Caco-2 (cell line): ENCODE measurements at regions not wholly inside any gene's neighbourhood (a gene's known extent, or its start where the extent isn't known, plus 50 kb on each side); places are given as distances from the start of the nearest gene placed in this dataset.
A peak's percentile ranks its signal among the peaks of the same experiment; 100 is the strongest.

Experiments
- BruUV-seq: library from RNA; stranded (reverse); fragments of 400-500 nt; replicated peaks from 2 replicates; lab custom pipeline; 2021; lab: Mats Ljungman, UMichigan
- CTCF ChIA-PET: fragments of 300-600 bp; sonication (Branson Sonifier 250); formaldehyde crosslinking; loops from one replicate; lab custom pipeline; 2022; ENCODE audit warnings: antibody characterized with exemption; lab: Charles Lee
- POLR2A ChIA-PET: fragments of 300-600 bp; sonication (Branson Sonifier 250); formaldehyde crosslinking; loops from one replicate; lab custom pipeline; 2022; ENCODE audit warnings: antibody characterized with exemption; lab: Charles Lee
- DNase-seq, 2 experiments: peaks; one replicate each; pipeline versions ENCODE4 v3.0.0 to v3.0.0-alpha.2; 2020 to 2022
- H3K27me3 ChIP-seq: replicated peaks from 2 replicates; pipeline ENCODE4 v1.6.0; 2011; ENCODE audit warnings: low read length; ENCODE audit not compliant: control insufficient read depth, insufficient read depth
- H3K36me3 ChIP-seq: 2 replicates; pipeline ENCODE4 v1.5.1; 2011; ENCODE audit warnings: low read length; ENCODE audit not compliant: control insufficient read depth, insufficient read depth
- H3K4me1 ChIP-seq: fragments of 250-450 bp; sonication (Bioruptor Pico); 2 replicates; pipeline ENCODE4 v1.5.1; 2020; ENCODE audit warnings: mild to moderate bottlenecking
- H3K4me3 ChIP-seq: 2 replicates; pipeline ENCODE4 v1.5.1; 2011; ENCODE audit warnings: low read depth, mild to moderate bottlenecking, control low read depth, low read length
- H3K9me3 ChIP-seq: fragments of 250-450 bp; sonication (Bioruptor Pico); 2 replicates; pipeline ENCODE4 v1.5.1; 2020; ENCODE audit warnings: mild to moderate bottlenecking, moderate library complexity
- H3K27ac Mint-ChIP-seq: one replicate; pipeline ENCODE4 v1.8.0; 2022; ENCODE audit warnings: mixed read lengths; ENCODE audit not compliant: unreplicated experiment
- H3K27me3 Mint-ChIP-seq: one replicate; pipeline ENCODE4 v1.8.0; 2022; ENCODE audit warnings: mixed read lengths; ENCODE audit not compliant: insufficient read depth, unreplicated experiment
- H3K36me3 Mint-ChIP-seq: one replicate; pipeline ENCODE4 v1.8.0; 2022; ENCODE audit warnings: mild to moderate bottlenecking, mixed read lengths; ENCODE audit not compliant: insufficient read depth, unreplicated experiment
- H3K4me1 Mint-ChIP-seq: one replicate; pipeline ENCODE4 v1.8.0; 2022; ENCODE audit warnings: low read depth, mixed read lengths; ENCODE audit not compliant: unreplicated experiment
- H3K4me3 Mint-ChIP-seq: one replicate; pipeline ENCODE4 v1.8.0; 2022; ENCODE audit warnings: mild to moderate bottlenecking, moderate library complexity, mixed read lengths; ENCODE audit not compliant: unreplicated experiment
- H3K9me3 Mint-ChIP-seq: one replicate; pipeline ENCODE4 v1.8.0; 2022; ENCODE audit warnings: mixed read lengths; ENCODE audit not compliant: unreplicated experiment
- intact Hi-C: fragments of 100-400 bp; cut with micrococcal nuclease; formaldehyde crosslinking; loops from one replicate; pipeline ENCODE4 v1.10.0; 2022; ENCODE audit not compliant: unreplicated experiment
- TF ChIP-seq, protein P1 (sequence below), 2 experiments: fragments of 200-600 bp in 1 of 2; IDR thresholded peaks; 1 replicate in 1 of 2; 2 replicates in 1 of 2; pipeline versions ENCODE4 v1.5.1 to v1.8.0; 2011 to 2022; ENCODE audit warnings: antibody characterized with exemption in 1 of 2, control low read depth in 1 of 2, inconsistent platforms in 1 of 2, low read depth in 1 of 2, low read length in 1 of 2, mild to moderate bottlenecking in 1 of 2, moderate library complexity in 1 of 2; ENCODE audit not compliant: insufficient read depth in 1 of 2, severe bottlenecking in 1 of 2, unreplicated experiment in 1 of 2

DNA sequence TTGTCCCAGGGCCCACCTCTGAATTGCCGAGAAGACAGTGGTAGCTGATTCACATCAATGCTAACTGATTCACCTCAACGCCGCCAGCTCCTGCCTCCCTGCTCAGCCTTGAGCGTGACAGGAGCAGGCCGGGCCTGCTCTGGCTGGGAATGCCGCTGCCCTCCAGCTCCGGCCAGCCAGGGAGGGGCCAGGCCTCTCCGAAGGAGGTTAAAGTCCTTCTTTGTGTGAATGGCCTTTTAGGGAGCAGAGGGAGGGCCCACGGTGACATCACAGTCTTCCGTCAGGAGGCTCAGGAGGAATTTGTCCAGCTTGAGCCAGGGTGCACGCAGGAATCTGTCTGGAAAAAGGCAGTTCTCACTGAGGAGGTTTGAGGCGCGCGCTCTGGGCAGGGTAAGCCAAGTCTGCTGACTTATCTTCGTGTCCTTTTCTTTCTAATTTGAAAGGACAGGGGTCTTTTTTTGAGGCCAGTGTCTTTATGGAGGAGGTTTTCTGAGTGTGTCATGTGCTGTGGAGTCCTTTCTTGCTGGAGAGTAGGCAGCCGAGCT, 82.7 kb downstream of the C9orf152 start:
- intact Hi-C loops: loop anchor here (1.0 kb wide), 4 partner anchors 9 to 28 kb away; no protein-coding TSS in a partner anchor
- H3K4me3 Mint-ChIP-seq: peak overlapping the region; percentile 90
- no peaks in the 10 kb centered on the region for H3K27me3 Mint-ChIP-seq
- peaks cover 33% of the 10 kb centered on the region for H3K4me1 Mint-ChIP-seq
- no TSS peak for BruUV-seq
- peak overlapping the region; percentile 97 for H3K27ac Mint-ChIP-seq
- no peaks in the 10 kb centered on the region for H3K27me3 ChIP-seq
- peak; percentile 96 to 97 for DNase-seq
- ChIA-PET POLR2A (interaction anchor here (0.6 to 4.2 kb wide), 17 partner anchors 9 to 1474 kb away, joined by 3 to 81 read pairs (median 4); partner anchors contain the start of gene PTGR1), CTCF (interaction anchor here (0.5 to 1.1 kb wide), 3 partner anchors 35 to 197 kb away, joined by 3 read pairs; no protein-coding TSS in a partner anchor)
- peaks cover 51% of the 10 kb centered on the region for H3K4me1 ChIP-seq
- no peaks in the 10 kb centered on the region for H3K36me3 ChIP-seq
- TF ChIP-seq, protein P1, sequence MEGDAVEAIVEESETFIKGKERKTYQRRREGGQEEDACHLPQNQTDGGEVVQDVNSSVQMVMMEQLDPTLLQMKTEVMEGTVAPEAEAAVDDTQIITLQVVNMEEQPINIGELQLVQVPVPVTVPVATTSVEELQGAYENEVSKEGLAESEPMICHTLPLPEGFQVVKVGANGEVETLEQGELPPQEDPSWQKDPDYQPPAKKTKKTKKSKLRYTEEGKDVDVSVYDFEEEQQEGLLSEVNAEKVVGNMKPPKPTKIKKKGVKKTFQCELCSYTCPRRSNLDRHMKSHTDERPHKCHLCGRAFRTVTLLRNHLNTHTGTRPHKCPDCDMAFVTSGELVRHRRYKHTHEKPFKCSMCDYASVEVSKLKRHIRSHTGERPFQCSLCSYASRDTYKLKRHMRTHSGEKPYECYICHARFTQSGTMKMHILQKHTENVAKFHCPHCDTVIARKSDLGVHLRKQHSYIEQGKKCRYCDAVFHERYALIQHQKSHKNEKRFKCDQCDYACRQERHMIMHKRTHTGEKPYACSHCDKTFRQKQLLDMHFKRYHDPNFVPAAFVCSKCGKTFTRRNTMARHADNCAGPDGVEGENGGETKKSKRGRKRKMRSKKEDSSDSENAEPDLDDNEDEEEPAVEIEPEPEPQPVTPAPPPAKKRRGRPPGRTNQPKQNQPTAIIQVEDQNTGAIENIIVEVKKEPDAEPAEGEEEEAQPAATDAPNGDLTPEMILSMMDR (IDR thresholded peaks at IDR 0.05; ENCODE audit: insufficient read depth in 1 of 2, low read depth in 1 of 2, low read length in 1 of 2, severe bottlenecking in 1 of 2, unreplicated experiment in 1 of 2): no peak
- H3K36me3 Mint-ChIP-seq: peaks cover 68% of the 10 kb centered on the region
- no peaks in the 10 kb centered on the region for H3K9me3 ChIP-seq
- no peaks in the 10 kb centered on the region for H3K9me3 Mint-ChIP-seq
- H3K4me3 ChIP-seq: peak overlapping the region; percentile 49

DNA sequence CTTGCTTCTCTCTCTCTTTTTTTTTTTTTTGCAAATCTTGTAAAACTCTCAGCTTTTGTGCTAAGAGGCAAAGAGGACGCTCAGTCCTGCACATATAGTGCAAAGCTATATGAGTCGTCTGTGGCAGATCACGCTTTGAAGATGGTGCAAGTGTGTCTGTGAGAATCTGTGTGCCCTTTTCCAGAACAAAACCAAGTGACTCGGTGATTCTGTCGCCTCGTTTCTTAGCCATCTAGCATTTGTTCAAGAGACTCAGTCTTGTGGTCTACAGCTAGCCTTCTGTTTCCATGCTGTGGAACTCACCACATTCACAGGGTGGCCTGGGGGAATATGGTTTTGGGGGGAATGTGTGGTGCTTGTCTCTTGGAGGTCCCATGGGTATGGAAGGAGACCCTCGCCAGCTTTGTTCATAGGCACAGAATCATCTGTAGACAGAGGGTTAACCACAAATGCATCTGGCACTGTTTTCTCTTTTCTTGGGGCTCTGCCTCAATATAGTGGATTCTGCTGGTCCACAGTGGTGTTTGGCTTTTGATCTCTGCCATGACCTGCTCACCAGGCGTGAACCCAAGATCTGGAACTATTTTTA, 82.1 kb downstream of the C9orf152 start:
- no peak for DNase-seq
- H3K27ac Mint-ChIP-seq: peak overlapping the region; percentile 97
- H3K4me3 Mint-ChIP-seq: peak overlapping the region; percentile 90
- POLR2A ChIA-PET: interaction anchor here (0.6 to 4.2 kb wide), 13 partner anchors 10 to 1473 kb away, joined by 3 to 81 read pairs (median 5); partner anchors contain the start of gene PTGR1
- H3K4me1 Mint-ChIP-seq: peaks cover 33% of the 10 kb centered on the region
- H3K27me3 Mint-ChIP-seq: no peaks in the 10 kb centered on the region
- peaks cover 57% of the 10 kb centered on the region for H3K4me1 ChIP-seq
- H3K9me3 ChIP-seq: no peaks in the 10 kb centered on the region
- TSS peak; percentile 35 for BruUV-seq
- CTCF ChIA-PET: interaction anchor here (1.1 kb wide), 1 partner anchor 36 kb away, joined by 3 read pairs; no protein-coding TSS in a partner anchor
- TF ChIP-seq, protein P1 (IDR thresholded peaks at IDR 0.05; ENCODE audit: insufficient read depth in 1 of 2, low read depth in 1 of 2, low read length in 1 of 2, severe bottlenecking in 1 of 2, unreplicated experiment in 1 of 2): no peak
- H3K36me3 ChIP-seq: no peaks in the 10 kb centered on the region
- H3K4me3 ChIP-seq: peak overlapping the region; percentile 49
- H3K27me3 ChIP-seq: no peaks in the 10 kb centered on the region
- intact Hi-C loops: loop anchor here (1.0 kb wide), 4 partner anchors 10 to 27 kb away; no protein-coding TSS in a partner anchor
- H3K9me3 Mint-ChIP-seq: no peaks in the 10 kb centered on the region
- peaks cover 74% of the 10 kb centered on the region for H3K36me3 Mint-ChIP-seq

DNA sequence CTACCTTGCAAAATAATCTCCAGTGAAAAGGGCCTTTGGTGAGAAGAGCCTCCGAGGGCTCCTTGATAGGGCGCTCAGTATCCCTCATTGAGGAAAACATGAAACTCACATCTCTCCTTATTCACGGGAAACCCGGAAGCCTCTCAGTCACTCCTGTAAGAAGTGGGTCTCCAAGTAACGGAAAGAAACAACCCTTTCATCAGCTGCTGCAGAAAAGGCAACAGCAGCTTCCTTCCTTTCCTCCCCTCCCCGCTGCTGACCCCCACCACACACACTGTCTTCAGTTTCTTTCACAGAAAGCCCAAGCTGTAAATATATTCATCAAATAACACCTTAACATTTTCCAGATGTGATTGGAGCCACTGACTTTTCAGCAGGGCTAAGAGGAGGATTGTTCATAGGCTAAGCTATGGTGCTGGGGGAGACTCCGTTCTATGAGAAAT, 81.4 kb downstream of the C9orf152 start:
- peaks cover 54% of the 10 kb centered on the region for H3K4me1 ChIP-seq
- CTCF ChIA-PET: interaction anchor here (1.3 kb wide), 1 partner anchor 158 kb away, joined by 3 read pairs; no protein-coding TSS in a partner anchor
- Mint-ChIP-seq H3K36me3 (peaks cover 81% of the 10 kb centered on the region), H3K27me3 (no peaks in the 10 kb centered on the region), H3K9me3 (no peaks in the 10 kb centered on the region), H3K4me3 (peak overlapping the region; percentile 90), H3K27ac (peak overlapping the region; percentile 97), H3K4me1 (peaks cover 36% of the 10 kb centered on the region)
- POLR2A ChIA-PET: interaction anchor here (0.5 to 4.2 kb wide), 8 partner anchors 10 to 77 kb away, joined by 3 to 81 read pairs (median 10); no protein-coding TSS in a partner anchor
- no peak for DNase-seq
- no peaks in the 10 kb centered on the region for H3K36me3 ChIP-seq
- no TSS peak for BruUV-seq
- TF ChIP-seq, protein P1 (IDR thresholded peaks at IDR 0.05; ENCODE audit: insufficient read depth in 1 of 2, low read depth in 1 of 2, low read length in 1 of 2, severe bottlenecking in 1 of 2, unreplicated experiment in 1 of 2): no peak
- no peaks in the 10 kb centered on the region for H3K27me3 ChIP-seq
- intact Hi-C loops: no loop called here
- no peaks in the 10 kb centered on the region for H3K9me3 ChIP-seq
- H3K4me3 ChIP-seq: peak overlapping the region; percentile 49
